ENCODE measurements at regions not wholly inside any gene's neighbourhood (a gene's known extent, or its start where the extent isn't known, plus 50 kb on each side); places are given as distances from the start of the nearest gene placed in this dataset.

GRCh38 chr22:27300536-27301285 lies 500.8 kb downstream of the MN1 start:
- Histone ChIP-seq H4K8ac (ENCODE audit: low read length) (no peak overlapping the region), H3K9me3 (ENCODE audit: control insufficient read depth, low read length) (no peaks in the 10 kb centered on the region), H3K27me3 (ENCODE audit: control insufficient read depth in 1 of 2, insufficient read depth in 1 of 2, low read length in 2 of 2) (peaks cover 0 to 66% of the 10 kb centered on the region in 2 experiments), H3K9ac (ENCODE audit: low read length) (no peak overlapping the region), H2BK120ac (ENCODE audit: low read depth, low read length) (no peak overlapping the region), H3K36me3 (ENCODE audit: control insufficient read depth in 1 of 2, insufficient read depth in 2 of 2, low read depth in 1 of 2, low read length in 2 of 2) (no peaks in the 10 kb centered on the region), H2AFZ (ENCODE audit: low read depth, low read length) (no peak overlapping the region), H3K27ac (ENCODE audit: low read length, poor library complexity, severe bottlenecking) (no peak overlapping the region), H3K4ac (ENCODE audit: low read depth in 1 of 2, low read length in 2 of 2) (peak overlapping the region in 1 of 2 experiments; percentile 15), H3K18ac (ENCODE audit: low read depth in 1 of 2, low read length in 2 of 2) (no peak overlapping the region), H3K79me1 (replicated peaks; ENCODE audit: low read length, poor library complexity, severe bottlenecking) (no peaks in the 10 kb centered on the region), H3K4me3 (ENCODE audit: insufficient read depth in 1 of 2, low read depth in 1 of 2, low read length in 2 of 2) (no peak overlapping the region), H3K4me1 (ENCODE audit: control insufficient read depth, insufficient read depth, low read depth, low read length) (peaks cover 6% of the 10 kb centered on the region), H2BK12ac (ENCODE audit: low read length in 2 of 2) (no peak overlapping the region), H3K23ac (ENCODE audit: low read length in 2 of 2) (no peak overlapping the region), H3K4me2 (ENCODE audit: low read length, poor library complexity, severe bottlenecking) (no peak overlapping the region), H2BK15ac (ENCODE audit: low read depth, poor library complexity, severe bottlenecking) (peak overlapping the region; percentile 78), H4K91ac (ENCODE audit: low read length) (peak overlapping the region; percentile 25), H2AK5ac (ENCODE audit: low read length, severe bottlenecking) (no peak overlapping the region), H3K14ac (ENCODE audit: low read length in 2 of 2) (no peak overlapping the region), H2BK5ac (ENCODE audit: low read depth, low read length, poor library complexity, severe bottlenecking) (no peak overlapping the region)
- WGBS = 91% methylated on average over 16 of the region's 16 CpGs
- no peak for DNase-seq

GRCh38 chr22:27302501-27302900 lies 499.1 kb downstream of the MN1 start:
- Histone ChIP-seq H3K79me1 (replicated peaks; ENCODE audit: low read length, poor library complexity, severe bottlenecking) (no peaks in the 10 kb centered on the region), H3K4ac (ENCODE audit: low read depth in 1 of 2, low read length in 2 of 2) (no peak overlapping the region), H4K91ac (ENCODE audit: low read length) (no peak overlapping the region), H3K4me3 (ENCODE audit: insufficient read depth in 1 of 2, low read depth in 1 of 2, low read length in 2 of 2) (no peak overlapping the region), H2AK5ac (ENCODE audit: low read length, severe bottlenecking) (no peak overlapping the region), H2BK5ac (ENCODE audit: low read depth, low read length, poor library complexity, severe bottlenecking) (no peak overlapping the region), H3K4me2 (ENCODE audit: low read length, poor library complexity, severe bottlenecking) (no peak overlapping the region), H3K9ac (ENCODE audit: low read length) (no peak overlapping the region), H3K27me3 (ENCODE audit: control insufficient read depth in 1 of 2, insufficient read depth in 1 of 2, low read length in 2 of 2) (peaks cover 0 to 55% of the 10 kb centered on the region in 2 experiments), H2BK120ac (ENCODE audit: low read depth, low read length) (no peak overlapping the region), H3K18ac (ENCODE audit: low read depth in 1 of 2, low read length in 2 of 2) (no peak overlapping the region), H3K14ac (ENCODE audit: low read length in 2 of 2) (no peak overlapping the region), H3K27ac (ENCODE audit: low read length, poor library complexity, severe bottlenecking) (no peak overlapping the region), H2BK12ac (ENCODE audit: low read length in 2 of 2) (no peak overlapping the region), H4K8ac (ENCODE audit: low read length) (no peak overlapping the region), H3K36me3 (ENCODE audit: control insufficient read depth in 1 of 2, insufficient read depth in 2 of 2, low read depth in 1 of 2, low read length in 2 of 2) (no peaks in the 10 kb centered on the region), H2BK15ac (ENCODE audit: low read depth, poor library complexity, severe bottlenecking) (no peak overlapping the region), H3K23ac (ENCODE audit: low read length in 2 of 2) (no peak overlapping the region), H3K4me1 (ENCODE audit: control insufficient read depth, insufficient read depth, low read depth, low read length) (peaks cover 4% of the 10 kb centered on the region), H2AFZ (ENCODE audit: low read depth, low read length) (no peak overlapping the region), H3K9me3 (ENCODE audit: control insufficient read depth, low read length) (no peaks in the 10 kb centered on the region)
- 90% methylated on average over 11 of the region's 11 CpGs for WGBS
- DNase-seq = no peak

- Histone ChIP-seq H3K4me1 (ENCODE audit: control insufficient read depth, insufficient read depth, low read depth, low read length) (peaks cover 4% of the 10 kb centered on the region), H3K4me3 (ENCODE audit: insufficient read depth in 1 of 2, low read depth in 1 of 2, low read length in 2 of 2) (no peak overlapping the region), H3K9ac (ENCODE audit: low read length) (no peak overlapping the region)
Observed at GRCh38 chr22:27303718-27304117, 497.8 kb downstream of the MN1 start.

DNA sequence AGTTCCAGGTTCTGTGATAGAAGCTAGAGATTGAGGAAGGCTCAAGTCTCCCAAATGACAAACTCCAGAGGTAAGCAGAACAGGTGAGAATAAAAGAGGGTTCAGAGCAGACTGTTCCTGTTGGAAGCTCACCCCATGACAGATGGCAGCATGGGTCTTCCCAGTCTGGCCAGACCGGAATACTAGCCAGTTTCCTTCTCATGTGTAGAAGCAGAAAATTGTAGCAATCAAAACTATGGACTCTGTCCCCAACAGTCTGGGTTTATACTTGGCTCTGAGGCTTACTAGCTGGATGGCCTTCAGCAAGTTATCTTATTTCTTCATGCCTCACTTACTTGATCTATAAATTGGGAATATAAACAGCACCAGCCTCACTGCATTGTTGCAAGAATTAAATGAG lies 494.8 kb downstream of the MN1 start:
- WGBS = 100% methylated on average over 1 of the region's 1 CpG
- H3K4me2 ChIP-seq (ENCODE audit: low read length, poor library complexity, severe bottlenecking) = no peak overlapping the region
- H3K9me3 ChIP-seq (ENCODE audit: control insufficient read depth, low read length) = no peaks in the 10 kb centered on the region
- H2BK15ac ChIP-seq (ENCODE audit: low read depth, poor library complexity, severe bottlenecking) = no peak overlapping the region
- H2AFZ ChIP-seq (ENCODE audit: low read depth, low read length) = no peak overlapping the region
- no peak overlapping the region for H3K9ac ChIP-seq (ENCODE audit: low read length)
- no peak overlapping the region for H2AK5ac ChIP-seq (ENCODE audit: low read length, severe bottlenecking)
- no peak overlapping the region for H2BK5ac ChIP-seq (ENCODE audit: low read depth, low read length, poor library complexity, severe bottlenecking)
- no peaks in the 10 kb centered on the region for H3K36me3 ChIP-seq (ENCODE audit: control insufficient read depth in 1 of 2, insufficient read depth in 2 of 2, low read depth in 1 of 2, low read length in 2 of 2)
- H3K4ac ChIP-seq (ENCODE audit: low read depth in 1 of 2, low read length in 2 of 2) = no peak overlapping the region
- no peak overlapping the region for H2BK12ac ChIP-seq (ENCODE audit: low read length in 2 of 2)
- no peak overlapping the region for H2BK120ac ChIP-seq (ENCODE audit: low read depth, low read length)
- H3K4me1 ChIP-seq (ENCODE audit: control insufficient read depth, insufficient read depth, low read depth, low read length) = peaks cover 15% of the 10 kb centered on the region
- H4K8ac ChIP-seq (ENCODE audit: low read length) = no peak overlapping the region
- DNase-seq = no peak
- H3K18ac ChIP-seq (ENCODE audit: low read depth in 1 of 2, low read length in 2 of 2) = no peak overlapping the region
- peaks cover 0 to 49% of the 10 kb centered on the region in 2 experiments for H3K27me3 ChIP-seq (ENCODE audit: control insufficient read depth in 1 of 2, insufficient read depth in 1 of 2, low read length in 2 of 2)
- no peaks in the 10 kb centered on the region for H3K79me1 ChIP-seq (replicated peaks; ENCODE audit: low read length, poor library complexity, severe bottlenecking)
- no peak overlapping the region for H3K23ac ChIP-seq (ENCODE audit: low read length in 2 of 2)
- H3K4me3 ChIP-seq (ENCODE audit: insufficient read depth in 1 of 2, low read depth in 1 of 2, low read length in 2 of 2) = no peak overlapping the region
- no peak overlapping the region for H3K27ac ChIP-seq (ENCODE audit: low read length, poor library complexity, severe bottlenecking)
- H3K14ac ChIP-seq (ENCODE audit: low read length in 2 of 2) = no peak overlapping the region
- H4K91ac ChIP-seq (ENCODE audit: low read length) = no peak overlapping the region

More at GRCh38 chr22:27303718-27304117, 497.8 kb downstream of the MN1 start:
- Histone ChIP-seq H2BK12ac (ENCODE audit: low read length in 2 of 2) (no peak overlapping the region), H3K4ac (ENCODE audit: low read depth in 1 of 2, low read length in 2 of 2) (no peak overlapping the region), H2AFZ (ENCODE audit: low read depth, low read length) (no peak overlapping the region), H3K27ac (ENCODE audit: low read length, poor library complexity, severe bottlenecking) (no peak overlapping the region), H3K14ac (ENCODE audit: low read length in 2 of 2) (no peak overlapping the region), H3K9me3 (ENCODE audit: control insufficient read depth, low read length) (no peaks in the 10 kb centered on the region), H3K36me3 (ENCODE audit: control insufficient read depth in 1 of 2, insufficient read depth in 2 of 2, low read depth in 1 of 2, low read length in 2 of 2) (no peaks in the 10 kb centered on the region), H3K79me1 (replicated peaks; ENCODE audit: low read length, poor library complexity, severe bottlenecking) (no peaks in the 10 kb centered on the region), H4K8ac (ENCODE audit: low read length) (no peak overlapping the region), H3K4me2 (ENCODE audit: low read length, poor library complexity, severe bottlenecking) (no peak overlapping the region), H2BK120ac (ENCODE audit: low read depth, low read length) (no peak overlapping the region), H2BK15ac (ENCODE audit: low read depth, poor library complexity, severe bottlenecking) (no peak overlapping the region), H3K27me3 (ENCODE audit: control insufficient read depth in 1 of 2, insufficient read depth in 1 of 2, low read length in 2 of 2) (peaks cover 0 to 46% of the 10 kb centered on the region in 2 experiments), H2AK5ac (ENCODE audit: low read length, severe bottlenecking) (no peak overlapping the region), H2BK5ac (ENCODE audit: low read depth, low read length, poor library complexity, severe bottlenecking) (no peak overlapping the region), H4K91ac (ENCODE audit: low read length) (no peak overlapping the region), H3K18ac (ENCODE audit: low read depth in 1 of 2, low read length in 2 of 2) (no peak overlapping the region), H3K23ac (ENCODE audit: low read length in 2 of 2) (no peak overlapping the region)
- no peak for DNase-seq
